HG03558 (cell line): ENCODE measurements at regions not wholly inside any gene's neighbourhood (a gene's known extent, or its start where the extent isn't known, plus 50 kb on each side); places are given as distances from the start of the nearest gene placed in this dataset.
"Not testable (repeated sequence)": the region's sequence is repeated elsewhere in the genome, so short reads cannot be mapped to it uniquely, and the experiment has no call there.

Experiments used
- ATAC-seq: cut with Tn5 transposase; IDR thresholded peaks from one replicate; pipeline ENCODE4 v1.9.1; 2021; ENCODE audit warnings: moderate number of reproducible peaks; ENCODE audit not compliant: unreplicated experiment; ENCODE audit errors: extremely low read depth

DNA sequence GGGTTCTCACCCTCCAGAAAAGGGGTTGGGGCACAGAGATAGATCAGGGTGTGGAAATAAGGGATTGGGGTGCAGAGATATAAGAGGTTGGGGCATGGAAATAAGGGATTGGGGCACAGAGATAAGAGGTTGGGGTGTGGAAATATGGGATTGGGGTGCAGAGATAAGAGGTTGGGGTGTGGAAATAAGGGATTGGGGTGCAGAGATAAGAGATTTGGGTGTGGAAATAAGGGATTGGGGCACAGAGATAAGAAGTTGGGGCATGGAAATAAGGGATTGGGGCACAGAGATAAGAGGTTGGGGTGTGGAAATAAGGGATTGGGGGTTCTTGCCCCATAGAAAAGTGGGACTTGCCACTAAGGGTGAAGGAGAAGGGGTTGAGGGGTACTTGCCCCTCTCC lies 204.5 kb upstream of the TRPC7 start:
- ATAC-seq = not testable (repeated sequence)

GRCh38 chr5:136565457-136565856 lies 200.1 kb upstream of the TRPC7 start:
- ATAC-seq = not testable (repeated sequence)

- ATAC-seq = not testable (repeated sequence)
Measured at GRCh38 chr5:136565050-136565449, 199.7 kb upstream of the TRPC7 start.

GRCh38 chr5:136564431-136564830 lies 199.1 kb upstream of the TRPC7 start:
- ATAC-seq = not testable (repeated sequence)

DNA sequence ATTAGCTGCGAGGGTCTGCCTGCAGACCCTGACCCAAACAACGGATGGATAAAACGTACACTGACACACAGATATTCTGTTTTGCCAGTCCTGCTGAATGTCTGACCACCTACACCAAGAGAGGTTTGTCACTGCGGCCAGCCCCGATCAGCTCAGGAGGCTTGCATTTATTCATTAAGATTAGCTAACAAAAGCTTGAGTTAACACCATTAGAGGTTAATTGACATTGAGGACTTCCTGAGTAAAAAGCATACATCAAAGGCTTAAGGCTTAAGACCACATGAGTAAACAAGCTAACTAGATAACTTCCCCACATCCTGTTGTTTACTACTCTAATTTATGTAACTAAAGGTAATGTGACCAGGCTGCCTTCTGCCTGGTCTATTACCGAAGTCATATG lies 198.1 kb upstream of the TRPC7 start:
- no peak for ATAC-seq

GRCh38 chr5:136560126-136560525 lies 194.8 kb upstream of the TRPC7 start:
- ATAC-seq = no peak

GRCh38 chr5:136559651-136560050 lies 194.3 kb upstream of the TRPC7 start:
- no peak for ATAC-seq

- not testable (repeated sequence) for ATAC-seq
Measured at GRCh38 chr5:136547096-136547495, 181.8 kb upstream of the TRPC7 start.

- ATAC-seq = not testable (repeated sequence)
Measured at GRCh38 chr5:136546441-136546840, 181.1 kb upstream of the TRPC7 start.

DNA sequence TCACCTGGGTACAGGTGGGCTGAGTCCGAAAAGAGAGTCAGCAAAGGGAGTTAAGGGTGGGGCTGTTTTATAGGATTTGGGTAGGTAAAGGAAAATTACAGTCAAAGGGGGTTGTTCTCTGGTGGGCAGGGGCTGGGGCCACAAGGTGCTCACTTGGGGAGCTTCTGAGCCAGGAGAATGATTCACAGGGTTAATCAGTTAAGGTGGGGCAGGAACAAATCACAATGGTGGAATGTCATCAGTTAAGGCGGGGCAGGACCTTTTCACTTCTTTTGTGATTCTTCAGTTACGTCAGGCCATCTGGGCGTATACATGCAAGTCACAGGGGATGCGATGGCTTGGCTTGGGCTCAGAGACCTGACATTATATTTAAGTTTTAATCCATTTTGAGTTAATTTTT lies 179.7 kb upstream of the TRPC7 start:
- ATAC-seq = not testable (repeated sequence)

DNA sequence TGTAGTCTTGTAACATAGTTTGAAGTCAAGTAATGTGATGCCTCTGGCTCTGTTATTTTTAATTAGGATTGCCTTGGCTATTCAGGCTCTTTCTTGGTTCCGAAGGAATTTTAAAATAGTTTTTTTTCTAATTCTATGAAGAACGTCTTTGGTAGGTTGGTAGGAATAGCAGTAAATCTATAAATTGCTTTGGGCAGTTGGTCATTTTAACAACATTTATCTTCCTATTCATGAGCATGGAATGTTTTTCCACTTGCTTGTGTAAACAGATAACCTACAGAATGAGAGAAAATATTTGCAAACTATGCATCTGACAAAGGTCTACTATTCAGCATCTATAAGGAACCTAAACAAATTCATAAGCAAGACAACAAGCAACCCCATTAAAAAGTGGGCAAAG lies 173.2 kb upstream of the TRPC7 start:
- no peak for ATAC-seq

- ATAC-seq = no peak
Measured at GRCh38 chr5:136529081-136529480, 163.7 kb upstream of the TRPC7 start.

DNA sequence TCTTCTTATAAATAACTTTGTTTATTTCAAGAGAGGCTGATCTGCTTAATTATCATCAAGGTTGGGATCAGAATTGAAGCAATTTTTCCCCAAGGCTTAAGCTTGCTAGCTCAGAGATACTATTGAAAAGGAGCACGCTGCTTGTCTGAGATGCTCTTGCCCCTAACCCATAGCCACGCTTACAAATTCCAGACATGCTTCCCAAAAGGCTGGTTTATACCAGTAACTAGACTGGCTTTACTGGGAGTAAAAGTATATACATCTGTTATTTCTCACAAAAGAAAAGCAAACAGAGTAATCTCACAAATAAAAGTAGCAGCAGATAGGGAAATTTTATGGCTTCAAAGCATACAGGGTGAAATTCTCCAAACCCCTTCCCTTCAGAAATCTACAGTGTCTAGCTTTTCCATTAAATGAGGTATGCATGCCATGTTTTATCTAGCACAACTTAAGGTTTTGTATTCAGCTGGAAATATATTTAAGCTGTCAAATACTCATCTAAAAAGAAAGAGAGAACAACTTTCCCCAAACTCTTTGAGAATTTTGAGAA lies 163.2 kb upstream of the TRPC7 start:
- no peak for ATAC-seq

- ATAC-seq = no peak
Measured at GRCh38 chr5:136527311-136527710, 162.0 kb upstream of the TRPC7 start.

- ATAC-seq = no peak
Measured at GRCh38 chr5:136526791-136527190, 161.4 kb upstream of the TRPC7 start.

- no peak for ATAC-seq
Measured at GRCh38 chr5:136526021-136526420, 160.7 kb upstream of the TRPC7 start.

- no peak for ATAC-seq
Measured at GRCh38 chr5:136525597-136525996, 160.3 kb upstream of the TRPC7 start.

- ATAC-seq = no peak
Measured at GRCh38 chr5:136522217-136522956, 157.0 kb upstream of the TRPC7 start.

- ATAC-seq = no peak
Measured at GRCh38 chr5:136521696-136522095, 156.4 kb upstream of the TRPC7 start.

- no peak for ATAC-seq
Measured at GRCh38 chr5:136518814-136519213, 153.5 kb upstream of the TRPC7 start.

DNA sequence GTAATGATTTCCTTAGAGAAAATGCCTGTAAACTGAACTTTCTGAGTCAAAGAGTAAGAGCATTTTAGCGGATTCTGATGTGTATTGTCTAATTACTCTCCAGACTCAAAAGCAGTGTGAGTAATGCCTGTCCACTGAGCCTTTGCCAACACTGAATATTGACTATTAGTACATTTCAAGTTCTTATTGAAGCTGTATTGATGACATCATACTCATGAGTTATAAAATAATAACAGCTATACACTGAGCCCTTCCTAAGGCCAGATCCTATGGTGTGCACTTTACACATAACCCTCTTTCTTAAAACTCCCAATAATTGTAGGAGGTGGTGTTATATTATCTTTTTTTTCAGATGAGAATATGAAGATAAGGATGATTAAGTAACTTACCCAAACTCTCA lies 152.8 kb upstream of the TRPC7 start:
- ATAC-seq = no peak

DNA sequence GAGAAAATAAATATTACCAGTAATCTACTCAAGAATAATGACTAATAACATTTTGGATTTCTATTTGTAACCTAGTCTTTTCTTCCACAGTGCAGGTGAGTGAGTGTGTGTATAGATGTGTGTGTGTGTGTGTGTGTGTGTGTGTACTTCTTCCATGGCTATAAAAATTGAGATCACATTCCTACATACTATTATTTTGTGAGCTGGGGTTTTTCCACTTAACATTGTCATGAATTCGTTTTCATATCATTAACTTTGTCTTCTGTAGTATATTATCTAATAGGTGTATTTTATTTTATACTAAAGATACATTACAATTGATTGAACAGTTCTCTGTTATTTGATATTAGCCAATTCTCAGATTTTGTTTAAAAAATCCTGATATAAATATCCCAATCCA lies 152.4 kb upstream of the TRPC7 start:
- no peak for ATAC-seq
